Epithelial cell of proximal tubule (primary cell): ENCODE measurements at regions not wholly inside any gene's neighbourhood (a gene's known extent, or its start where the extent isn't known, plus 50 kb on each side); places are given as distances from the start of the nearest gene placed in this dataset.
A peak's percentile ranks its signal among the peaks of the same experiment; 100 is the strongest.

ENCODE experiments used
- DNase-seq: peaks from one replicate; pipeline ENCODE4 v3.0.0-alpha.2; 2011; ENCODE audit warnings: low read depth
- H3K4me3 ChIP-seq: 2 replicates; pipeline ENCODE4 v1.5.1; 2011; ENCODE audit warnings: low read depth, mild to moderate bottlenecking, low read length
- TF ChIP-seq, protein P1 (sequence below): conservative IDR thresholded peaks from 2 replicates; pipeline ENCODE4 v1.5.1; 2012; ENCODE audit warnings: low read depth, mild to moderate bottlenecking, low read length

DNA sequence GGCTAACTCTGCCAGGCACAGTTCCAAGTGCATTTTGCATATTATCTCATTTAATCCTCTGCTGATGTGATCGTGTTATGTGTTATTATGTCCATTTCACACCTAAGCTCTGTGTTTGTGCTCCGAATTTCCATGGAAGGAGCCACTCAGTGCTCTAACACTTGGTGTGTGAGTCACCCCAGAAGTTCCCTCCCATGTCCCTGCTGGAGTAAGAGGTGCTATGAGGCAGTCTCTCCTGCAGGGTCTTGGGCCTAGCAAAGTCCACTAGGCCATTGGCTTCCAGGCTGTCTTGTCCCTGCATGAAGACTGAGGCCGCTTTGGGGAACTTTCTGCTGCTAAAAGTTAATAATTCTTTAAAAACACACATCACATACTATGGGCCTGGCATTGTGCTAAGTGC is 405.9 kb upstream of the SULF2 start:
- no peak for DNase-seq
- H3K4me3 ChIP-seq = no peak overlapping the region
- TF ChIP-seq, protein P1, sequence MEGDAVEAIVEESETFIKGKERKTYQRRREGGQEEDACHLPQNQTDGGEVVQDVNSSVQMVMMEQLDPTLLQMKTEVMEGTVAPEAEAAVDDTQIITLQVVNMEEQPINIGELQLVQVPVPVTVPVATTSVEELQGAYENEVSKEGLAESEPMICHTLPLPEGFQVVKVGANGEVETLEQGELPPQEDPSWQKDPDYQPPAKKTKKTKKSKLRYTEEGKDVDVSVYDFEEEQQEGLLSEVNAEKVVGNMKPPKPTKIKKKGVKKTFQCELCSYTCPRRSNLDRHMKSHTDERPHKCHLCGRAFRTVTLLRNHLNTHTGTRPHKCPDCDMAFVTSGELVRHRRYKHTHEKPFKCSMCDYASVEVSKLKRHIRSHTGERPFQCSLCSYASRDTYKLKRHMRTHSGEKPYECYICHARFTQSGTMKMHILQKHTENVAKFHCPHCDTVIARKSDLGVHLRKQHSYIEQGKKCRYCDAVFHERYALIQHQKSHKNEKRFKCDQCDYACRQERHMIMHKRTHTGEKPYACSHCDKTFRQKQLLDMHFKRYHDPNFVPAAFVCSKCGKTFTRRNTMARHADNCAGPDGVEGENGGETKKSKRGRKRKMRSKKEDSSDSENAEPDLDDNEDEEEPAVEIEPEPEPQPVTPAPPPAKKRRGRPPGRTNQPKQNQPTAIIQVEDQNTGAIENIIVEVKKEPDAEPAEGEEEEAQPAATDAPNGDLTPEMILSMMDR = peak; percentile 34

DNA sequence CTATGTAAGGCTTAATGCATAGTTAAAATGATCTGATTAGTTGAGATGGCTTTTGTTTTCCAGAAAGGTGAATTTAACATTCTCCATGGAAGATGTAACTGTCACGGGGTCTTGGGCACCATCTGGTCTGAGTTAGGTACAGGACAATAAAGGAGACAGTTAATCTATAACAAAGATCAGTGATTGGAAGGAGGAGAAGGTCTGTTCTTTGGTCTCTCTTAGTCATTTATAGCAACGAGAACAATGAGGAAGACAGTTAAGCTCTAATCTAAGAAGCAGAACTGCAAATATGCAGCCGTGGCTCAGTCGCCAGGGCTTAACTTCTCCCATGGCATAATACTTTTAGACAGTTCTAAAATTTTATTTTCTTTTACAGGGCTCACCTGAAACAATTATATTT is 405.5 kb upstream of the SULF2 start:
- no peak overlapping the region for H3K4me3 ChIP-seq
- DNase-seq = no peak
- TF ChIP-seq, protein P1 = no peak

DNA sequence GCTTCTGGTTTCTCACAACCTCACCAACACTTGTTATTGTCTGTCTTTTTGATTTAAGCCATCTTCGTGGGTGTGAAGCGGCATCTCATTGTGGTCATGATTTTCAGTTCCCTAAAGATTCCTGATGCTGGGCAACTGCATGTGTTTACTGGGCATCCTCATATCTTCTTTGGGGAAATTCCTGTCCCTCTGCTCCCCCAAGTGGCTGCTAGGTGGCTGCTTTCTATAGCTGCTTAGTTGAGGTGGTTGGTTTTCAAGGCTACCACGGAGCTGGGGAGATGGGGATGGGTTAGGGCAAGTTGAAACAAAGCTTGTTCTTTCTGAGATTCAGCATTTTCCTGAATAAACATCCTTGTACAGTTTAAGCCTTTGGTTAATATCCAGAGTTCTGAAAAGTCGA is 403.9 kb upstream of the SULF2 start:
- TF ChIP-seq, protein P1 = peak; percentile 57
- DNase-seq = no peak
- H3K4me3 ChIP-seq = no peak overlapping the region

DNA sequence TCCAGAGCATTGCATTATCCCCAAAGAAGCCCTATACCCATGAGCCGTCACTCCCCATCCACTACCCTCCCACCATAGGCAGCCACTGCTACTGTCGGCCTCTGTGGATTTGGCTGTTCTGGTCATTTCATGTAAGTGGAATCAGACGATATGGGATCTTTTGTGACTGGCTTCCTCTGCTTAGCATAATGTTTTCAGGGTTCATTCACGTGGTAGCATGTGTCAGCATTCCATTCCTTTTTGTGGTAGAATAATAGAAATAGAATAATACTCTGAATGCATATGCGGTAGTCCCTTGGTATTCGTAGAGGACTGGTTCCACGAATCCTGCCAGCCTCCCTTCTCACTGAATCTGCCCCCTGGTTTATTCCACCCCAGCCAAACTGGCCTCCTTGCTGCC is 402.6 kb upstream of the SULF2 start:
- DNase-seq = no peak

DNA sequence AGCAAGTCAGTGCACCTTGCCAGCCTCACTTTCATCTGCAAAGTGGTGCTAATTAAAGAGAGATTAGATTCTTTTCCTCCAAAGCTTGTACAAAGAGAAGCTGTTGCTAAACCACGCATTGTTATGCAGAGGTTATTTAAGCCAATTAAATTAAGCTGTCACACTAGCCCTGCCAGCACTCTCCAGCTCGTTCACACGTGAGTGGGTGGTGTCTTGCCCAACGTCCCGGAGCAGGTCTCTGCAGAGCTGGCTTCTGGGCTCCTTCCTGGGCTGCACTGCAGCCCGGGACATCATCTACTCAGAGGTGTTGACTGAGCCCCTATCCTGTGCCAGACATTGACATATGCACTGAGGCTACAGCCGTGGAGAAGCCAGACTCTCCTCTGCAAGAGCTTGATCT is 401.6 kb upstream of the SULF2 start:
- no peak overlapping the region for H3K4me3 ChIP-seq
- TF ChIP-seq, protein P1 = no peak
- DNase-seq = no peak

More for the DNA sequence above, 402.6 kb upstream of the SULF2 start:
- H3K4me3 ChIP-seq = no peak overlapping the region
- TF ChIP-seq, protein P1 = no peak

DNA sequence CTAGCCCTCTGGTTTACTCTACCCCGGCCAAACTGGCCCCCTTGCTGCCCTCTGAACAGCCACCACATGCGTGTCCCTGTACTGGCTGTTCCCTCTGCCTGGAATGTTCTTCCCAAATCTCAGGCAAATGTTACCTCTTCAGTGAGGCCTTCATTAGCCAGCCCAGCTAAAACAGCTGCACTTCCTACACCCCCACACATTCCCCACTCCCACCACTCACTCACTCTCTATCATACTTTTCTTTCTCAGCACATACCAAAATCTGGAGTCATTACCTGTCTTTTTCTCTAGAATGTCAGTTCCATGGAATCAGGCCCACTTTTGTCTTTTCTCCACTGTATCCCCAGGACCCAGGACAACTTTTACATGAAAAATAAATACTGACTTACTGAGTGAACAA is 401.2 kb upstream of the SULF2 start:
- H3K4me3 ChIP-seq = no peak overlapping the region
- TF ChIP-seq, protein P1 = no peak
- no peak for DNase-seq

DNA sequence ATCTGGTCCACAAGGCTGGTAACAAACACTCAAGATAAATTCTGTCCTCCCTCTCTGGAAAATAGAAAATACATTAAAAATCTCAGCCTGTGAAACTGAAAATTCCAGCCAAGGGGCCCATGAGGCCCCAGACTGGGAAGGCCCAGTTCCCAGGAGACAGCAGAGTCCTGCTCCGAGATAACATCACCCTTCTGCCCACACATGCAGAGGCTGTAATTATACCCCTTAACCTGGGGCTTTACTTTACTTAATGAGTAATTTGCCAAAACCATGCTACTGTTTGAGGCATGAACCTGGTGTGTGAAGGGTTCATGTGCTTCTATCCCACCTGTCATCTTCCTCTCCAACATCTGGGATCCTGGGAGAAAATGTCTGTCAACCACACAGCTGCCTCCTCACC is 398.9 kb upstream of the SULF2 start:
- TF ChIP-seq, protein P1 = no peak
- no peak for DNase-seq
- no peak overlapping the region for H3K4me3 ChIP-seq
